ENCODE measurements at regions not wholly inside any gene's neighbourhood (a gene's known extent, or its start where the extent isn't known, plus 50 kb on each side); places are given as distances from the start of the nearest gene placed in this dataset.
"Not testable (repeated sequence)": the region's sequence is repeated elsewhere in the genome, so short reads cannot be mapped to it uniquely, and the experiment has no call there.

GRCh38 chr16:63653044-63653839, 1468.6 kb downstream of the CDH11 start:
- no peaks in the 10 kb centered on the region for H3K36me3 ChIP-seq (ENCODE audit: insufficient read depth, low read length)
- no peak for DNase-seq
- Mint-ChIP-seq H3K4me3 (no peak overlapping the region), H3K36me3 (ENCODE audit: low read depth) (no peaks in the 10 kb centered on the region), H3K27ac (no peak overlapping the region), H3K9me3 (peaks cover 7% of the 10 kb centered on the region), H3K4me1 (ENCODE audit: low read depth) (no peaks in the 10 kb centered on the region), H3K27me3 (no peaks in the 10 kb centered on the region)
- ChIA-PET CTCF (no interaction called here), POLR2A (no interaction called here)
- H3K4me1 ChIP-seq (ENCODE audit: insufficient read depth, low read length) = no peaks in the 10 kb centered on the region
- peaks cover 7 to 8% of the 10 kb centered on the region in 2 experiments for H3K9me3 ChIP-seq (ENCODE audit: control insufficient read depth in 1 of 2, insufficient read depth in 1 of 2, low read length in 2 of 2)
- no peaks in the 10 kb centered on the region for H3K27me3 ChIP-seq (ENCODE audit: control insufficient read depth in 1 of 2, insufficient read depth in 2 of 2, low read length in 2 of 2)
- no peak for ATAC-seq (ENCODE audit: poor library complexity)
- H3K4me3 ChIP-seq (ENCODE audit: low read length) = no peak overlapping the region
- intact Hi-C loops (cut with DNase I, micrococcal nuclease) = no loop called here
- H3K27ac ChIP-seq (ENCODE audit: low read depth in 1 of 2, low read length in 2 of 2) = no peak overlapping the region
- TF ChIP-seq CTCF (IDR thresholded peaks at IDR 0.05) = no peak

- ChIA-PET POLR2A (no interaction called here), CTCF (no interaction called here)
- Histone ChIP-seq H3K27me3 (ENCODE audit: control insufficient read depth in 1 of 2, insufficient read depth in 2 of 2, low read length in 2 of 2) (no peaks in the 10 kb centered on the region), H3K27ac (ENCODE audit: low read depth in 1 of 2, low read length in 2 of 2) (no peak overlapping the region), H3K4me1 (ENCODE audit: insufficient read depth, low read length) (no peaks in the 10 kb centered on the region), H3K36me3 (ENCODE audit: insufficient read depth, low read length) (no peaks in the 10 kb centered on the region), H3K4me3 (ENCODE audit: low read length) (no peak overlapping the region), H3K9me3 (ENCODE audit: control insufficient read depth in 1 of 2, insufficient read depth in 1 of 2, low read length in 2 of 2) (peaks cover 4 to 7% of the 10 kb centered on the region in 2 experiments)
- no peaks in the 10 kb centered on the region for H3K27me3 Mint-ChIP-seq
- peaks cover 8% of the 10 kb centered on the region for H3K9me3 Mint-ChIP-seq
- ATAC-seq (ENCODE audit: poor library complexity) (no peak), DNase-seq (no peak)
- H3K4me3 Mint-ChIP-seq = no peak overlapping the region
- H3K4me1 Mint-ChIP-seq (ENCODE audit: low read depth) = no peaks in the 10 kb centered on the region
- intact Hi-C loops (cut with DNase I, micrococcal nuclease) = no loop called here
- H3K36me3 Mint-ChIP-seq (ENCODE audit: low read depth) = no peaks in the 10 kb centered on the region
- H3K27ac Mint-ChIP-seq = no peak overlapping the region
- TF ChIP-seq CTCF (IDR thresholded peaks at IDR 0.05) = no peak
Measured at GRCh38 chr16:63652091-63652490, 1469.8 kb downstream of the CDH11 start.

GRCh38 chr16:63650550-63650949, 1471.3 kb downstream of the CDH11 start:
- H3K4me1 Mint-ChIP-seq (ENCODE audit: low read depth) = no peaks in the 10 kb centered on the region

GRCh38 chr16:63633706-63634445, 1488.0 kb downstream of the CDH11 start:
- intact Hi-C loops (cut with DNase I, micrococcal nuclease); POLR2A ChIA-PET: not testable (repeated sequence)

More at GRCh38 chr16:63650550-63650949, 1471.3 kb downstream of the CDH11 start:
- no peaks in the 10 kb centered on the region for H3K36me3 ChIP-seq (ENCODE audit: insufficient read depth, low read length)
- ChIA-PET CTCF (no interaction called here), POLR2A (no interaction called here)
- intact Hi-C loops (cut with DNase I, micrococcal nuclease) = no loop called here
- DNase-seq (no peak), ATAC-seq (ENCODE audit: poor library complexity) (no peak)
- Mint-ChIP-seq H3K9me3 (peaks cover 8% of the 10 kb centered on the region), H3K36me3 (ENCODE audit: low read depth) (no peaks in the 10 kb centered on the region), H3K27ac (no peak overlapping the region), H3K27me3 (no peaks in the 10 kb centered on the region), H3K4me3 (no peak overlapping the region)
- H3K27me3 ChIP-seq (ENCODE audit: control insufficient read depth in 1 of 2, insufficient read depth in 2 of 2, low read length in 2 of 2) = no peaks in the 10 kb centered on the region
- no peak overlapping the region for H3K4me3 ChIP-seq (ENCODE audit: low read length)
- no peaks in the 10 kb centered on the region for H3K4me1 ChIP-seq (ENCODE audit: insufficient read depth, low read length)
- no peak for TF ChIP-seq CTCF (IDR thresholded peaks at IDR 0.05)
- peaks cover 0 to 4% of the 10 kb centered on the region in 2 experiments for H3K9me3 ChIP-seq (ENCODE audit: control insufficient read depth in 1 of 2, insufficient read depth in 1 of 2, low read length in 2 of 2)
- no peak overlapping the region for H3K27ac ChIP-seq (ENCODE audit: low read depth in 1 of 2, low read length in 2 of 2)

More at GRCh38 chr16:63633706-63634445, 1488.0 kb downstream of the CDH11 start:
- H3K4me1 Mint-ChIP-seq (ENCODE audit: low read depth); H3K27ac ChIP-seq (ENCODE audit: low read depth in 1 of 2, low read length in 2 of 2); H3K36me3 ChIP-seq (ENCODE audit: insufficient read depth, low read length); H3K4me3 ChIP-seq (ENCODE audit: low read length); H3K36me3 Mint-ChIP-seq (ENCODE audit: low read depth); H3K27me3 ChIP-seq (ENCODE audit: control insufficient read depth in 1 of 2, insufficient read depth in 2 of 2, low read length in 2 of 2); H3K4me1 ChIP-seq (ENCODE audit: insufficient read depth, low read length); H3K4me3 Mint-ChIP-seq; CTCF ChIA-PET; H3K27me3 Mint-ChIP-seq; H3K9me3 Mint-ChIP-seq; ATAC-seq (ENCODE audit: poor library complexity); H3K27ac Mint-ChIP-seq; DNase-seq: not testable (repeated sequence)
- H3K9me3 ChIP-seq (ENCODE audit: control insufficient read depth in 1 of 2, insufficient read depth in 1 of 2, low read length in 2 of 2) = peaks cover 7 to 21% of the 10 kb centered on the region in 2 experiments

All from CD4-positive, alpha-beta T cell (primary cell).